CD4-positive, alpha-beta T cell (primary cell): ENCODE measurements at regions not wholly inside any gene's neighbourhood (a gene's known extent, or its start where the extent isn't known, plus 50 kb on each side); places are given as distances from the start of the nearest gene placed in this dataset.
"Not testable (repeated sequence)": the region's sequence is repeated elsewhere in the genome, so short reads cannot be mapped to it uniquely, and the experiment has no call there.

Source experiments
- ATAC-seq: fragments of 200-7000 bp; cut with Tn5 transposase; one replicate; pipeline ENCODE4 v1.10.0; 2022; ENCODE audit warnings: mild to moderate bottlenecking; ENCODE audit not compliant: poor library complexity
- CTCF ChIA-PET: fragments of 350-600 bp; sonication (Branson Sonifier 250); formaldehyde crosslinking; loops from one replicate; lab custom pipeline; 2021; ENCODE audit warnings: antibody characterized with exemption, inconsistent platforms; lab: Charles Lee
- POLR2A ChIA-PET: fragments of 350-600 bp; sonication (Branson Sonifier 250); formaldehyde crosslinking; loops from one replicate; lab custom pipeline; 2021; ENCODE audit warnings: antibody characterized with exemption, inconsistent platforms; lab: Charles Lee
- DNase-seq, 14 experiments: peaks; one replicate each; pipeline ENCODE4 v3.0.0-alpha.2; 2013 to 2020; ENCODE audit warnings: mixed read lengths in 2 of 14
- H3K27ac ChIP-seq, 2 donors: one replicate each; pipeline versions ENCODE4 v1.5.1 to v1.7.0; 2013; ENCODE audit warnings: low read length in 2 of 2, low read depth in 1 of 2, mild to moderate bottlenecking in 1 of 2
- H3K27me3 ChIP-seq, 2 experiments: 1 replicate in 1 of 2; 2 replicates in 1 of 2; pipeline versions ENCODE4 v1.6.1 to v1.7.0; 2013; ENCODE audit warnings: low read length in 2 of 2, control low read depth in 1 of 2, mild to moderate bottlenecking in 1 of 2, moderate library complexity in 1 of 2; ENCODE audit not compliant: insufficient read depth in 2 of 2, control insufficient read depth in 1 of 2
- H3K36me3 ChIP-seq: one replicate; pipeline ENCODE4 v1.6.1; 2013; ENCODE audit warnings: low read length, control low read depth; ENCODE audit not compliant: insufficient read depth
- H3K4me1 ChIP-seq: one replicate; pipeline ENCODE4 v1.6.1; 2013; ENCODE audit warnings: low read length, control low read depth; ENCODE audit not compliant: insufficient read depth
- H3K4me3 ChIP-seq: one replicate; pipeline ENCODE4 v1.5.1; 2013; ENCODE audit warnings: mild to moderate bottlenecking, low read length, moderate library complexity
- H3K9me3 ChIP-seq, 2 experiments: 1 replicate in 1 of 2; 2 replicates in 1 of 2; pipeline versions ENCODE4 v1.6.1 to v1.7.0; 2013; ENCODE audit warnings: low read length in 2 of 2, mild to moderate bottlenecking in 2 of 2, control low read depth in 1 of 2, moderate library complexity in 1 of 2; ENCODE audit not compliant: control insufficient read depth in 1 of 2, insufficient read depth in 1 of 2
- H3K27ac Mint-ChIP-seq: one replicate; pipeline ENCODE4 v1.8.0; 2020; ENCODE audit warnings: mixed read lengths
- H3K27me3 Mint-ChIP-seq: one replicate; pipeline ENCODE4 v1.8.0; 2021; ENCODE audit warnings: mixed read lengths
- H3K36me3 Mint-ChIP-seq: one replicate; pipeline ENCODE4 v1.8.0; 2021; ENCODE audit warnings: low read depth, mixed read lengths
- H3K4me1 Mint-ChIP-seq: one replicate; pipeline ENCODE4 v1.8.0; 2021; ENCODE audit warnings: low read depth, mixed read lengths
- H3K4me3 Mint-ChIP-seq: one replicate; pipeline ENCODE4 v1.8.0; 2020; ENCODE audit warnings: mild to moderate bottlenecking, mixed read lengths
- H3K9me3 Mint-ChIP-seq: one replicate; pipeline ENCODE4 v1.8.0; 2020; ENCODE audit warnings: mixed read lengths
- intact Hi-C, 2 experiments: fragments of 100-400 bp; cut with DNase I in 1 of 2; cut with micrococcal nuclease in 1 of 2; formaldehyde crosslinking; loops; one replicate each; pipeline versions ENCODE4 v1.15.1 to v1.9.0; 2023 to 2025; cut with DNase I, micrococcal nuclease
- TF ChIP-seq, protein P1 (sequence below): fragments of 200-600 bp; IDR thresholded peaks from one replicate; pipeline ENCODE4 v1.8.0; 2022; ENCODE audit warnings: antibody characterized with exemption, mild to moderate bottlenecking

DNA sequence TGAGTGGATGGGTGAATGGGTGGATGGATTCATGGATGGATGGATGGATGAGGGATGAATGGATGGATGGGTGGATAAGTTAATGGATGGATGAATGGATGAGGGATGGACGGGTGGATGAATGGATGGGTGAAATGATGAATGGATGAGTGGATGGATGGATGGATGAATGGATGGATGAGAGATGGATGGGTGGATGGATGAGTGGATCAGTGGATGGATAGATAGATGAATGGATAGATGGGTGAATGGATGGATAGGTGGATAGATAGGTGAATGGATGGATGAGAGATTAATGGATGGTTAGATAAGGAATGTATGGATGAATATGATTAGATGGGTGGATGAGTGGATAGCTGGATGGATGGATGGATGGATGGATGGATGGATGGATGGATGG lies 313.5 kb downstream of the NPHP4 start:
- no peaks in the 10 kb centered on the region for H3K4me1 Mint-ChIP-seq
- no peak overlapping the region for H3K27ac Mint-ChIP-seq
- peaks cover 3 to 12% of the 10 kb centered on the region in 2 experiments for H3K27me3 ChIP-seq
- H3K36me3 Mint-ChIP-seq: no peaks in the 10 kb centered on the region
- peaks cover 9% of the 10 kb centered on the region for H3K9me3 Mint-ChIP-seq
- TF ChIP-seq, protein P1, sequence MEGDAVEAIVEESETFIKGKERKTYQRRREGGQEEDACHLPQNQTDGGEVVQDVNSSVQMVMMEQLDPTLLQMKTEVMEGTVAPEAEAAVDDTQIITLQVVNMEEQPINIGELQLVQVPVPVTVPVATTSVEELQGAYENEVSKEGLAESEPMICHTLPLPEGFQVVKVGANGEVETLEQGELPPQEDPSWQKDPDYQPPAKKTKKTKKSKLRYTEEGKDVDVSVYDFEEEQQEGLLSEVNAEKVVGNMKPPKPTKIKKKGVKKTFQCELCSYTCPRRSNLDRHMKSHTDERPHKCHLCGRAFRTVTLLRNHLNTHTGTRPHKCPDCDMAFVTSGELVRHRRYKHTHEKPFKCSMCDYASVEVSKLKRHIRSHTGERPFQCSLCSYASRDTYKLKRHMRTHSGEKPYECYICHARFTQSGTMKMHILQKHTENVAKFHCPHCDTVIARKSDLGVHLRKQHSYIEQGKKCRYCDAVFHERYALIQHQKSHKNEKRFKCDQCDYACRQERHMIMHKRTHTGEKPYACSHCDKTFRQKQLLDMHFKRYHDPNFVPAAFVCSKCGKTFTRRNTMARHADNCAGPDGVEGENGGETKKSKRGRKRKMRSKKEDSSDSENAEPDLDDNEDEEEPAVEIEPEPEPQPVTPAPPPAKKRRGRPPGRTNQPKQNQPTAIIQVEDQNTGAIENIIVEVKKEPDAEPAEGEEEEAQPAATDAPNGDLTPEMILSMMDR: no peak
- POLR2A ChIA-PET: no interaction called here
- intact Hi-C loops: no loop called here
- DNase-seq (no peak), ATAC-seq (no peak)
- H3K27me3 Mint-ChIP-seq: peaks cover 23% of the 10 kb centered on the region
- no peak overlapping the region for H3K4me3 Mint-ChIP-seq
- H3K4me3 ChIP-seq: no peak overlapping the region
- H3K36me3 ChIP-seq: no peaks in the 10 kb centered on the region
- no peak overlapping the region for H3K27ac ChIP-seq
- H3K4me1 ChIP-seq: no peaks in the 10 kb centered on the region
- CTCF ChIA-PET: no interaction called here
- H3K9me3 ChIP-seq: peaks cover 0 to 4% of the 10 kb centered on the region in 2 experiments

DNA sequence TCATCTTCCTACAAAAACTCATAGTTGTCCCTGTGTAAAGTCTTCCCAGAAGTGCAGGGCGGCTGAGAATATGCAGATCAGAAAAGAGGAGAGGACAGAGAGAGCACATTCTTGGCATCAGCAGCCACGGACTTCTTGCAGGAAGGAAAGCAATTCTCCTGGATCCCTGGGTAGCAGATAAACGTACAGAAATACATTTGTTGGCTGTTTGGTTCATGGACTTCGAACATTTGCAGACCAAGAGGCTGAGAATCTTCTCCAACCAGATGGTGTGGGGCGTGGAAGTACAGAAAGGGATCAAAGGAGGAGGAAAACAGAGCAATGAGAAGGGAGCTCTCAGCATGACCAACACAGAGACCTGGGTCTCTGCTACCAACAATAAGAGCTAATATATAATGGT lies 319.9 kb downstream of the NPHP4 start:
- CTCF ChIA-PET, H3K4me3 ChIP-seq, H3K4me1 ChIP-seq, H3K36me3 ChIP-seq, H3K27ac ChIP-seq, H3K36me3 Mint-ChIP-seq, H3K4me3 Mint-ChIP-seq, H3K27me3 Mint-ChIP-seq, POLR2A ChIA-PET, H3K4me1 Mint-ChIP-seq, H3K27me3 ChIP-seq, ATAC-seq, H3K27ac Mint-ChIP-seq, intact Hi-C loops, DNase-seq: not testable (repeated sequence)
- peaks cover 12% of the 10 kb centered on the region for H3K9me3 Mint-ChIP-seq
- peaks cover 0 to 28% of the 10 kb centered on the region in 2 experiments for H3K9me3 ChIP-seq

DNA sequence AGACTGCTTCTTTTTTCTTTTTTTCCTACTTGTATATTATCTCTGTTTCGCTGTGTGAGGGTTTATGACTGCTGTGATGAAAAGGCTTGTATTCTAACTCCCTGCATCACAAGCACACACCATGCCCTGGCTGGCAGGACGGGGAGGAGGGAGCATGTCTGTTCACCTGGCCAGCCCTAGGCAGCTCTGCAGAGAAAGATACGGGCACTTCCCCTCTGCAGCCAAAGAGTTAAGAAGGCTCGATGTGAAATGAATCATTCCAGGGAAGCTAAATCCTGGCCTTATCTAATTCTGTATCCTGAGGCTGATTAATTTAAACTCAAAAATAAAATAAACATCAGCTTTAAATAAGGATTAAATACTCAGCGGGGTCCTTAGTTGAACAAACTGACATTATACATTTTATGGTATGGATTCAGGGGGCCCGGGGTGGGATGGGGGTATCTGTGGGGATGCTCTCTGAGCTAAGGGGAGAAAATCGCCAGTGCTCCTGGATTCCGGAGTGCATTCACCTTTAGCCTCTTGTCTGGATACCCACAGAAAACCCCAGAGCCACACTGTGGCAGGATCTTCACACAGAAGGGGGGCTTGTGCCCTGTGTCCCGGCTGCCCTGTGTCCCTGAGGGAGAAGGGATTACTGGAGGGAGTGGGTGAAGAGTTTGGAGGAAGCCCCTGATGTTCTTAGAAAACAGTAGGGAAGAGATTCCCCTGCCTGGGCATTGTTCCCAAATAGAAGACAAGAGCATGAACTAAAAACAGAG lies 321.5 kb downstream of the NPHP4 start:
- Mint-ChIP-seq H3K4me1 (peaks cover 12% of the 10 kb centered on the region), H3K27ac (no peak overlapping the region), H3K4me3 (no peak overlapping the region), H3K9me3 (peaks cover 12% of the 10 kb centered on the region), H3K27me3 (peaks cover 5% of the 10 kb centered on the region), H3K36me3 (no peaks in the 10 kb centered on the region)
- Histone ChIP-seq H3K4me1 (peaks cover 20% of the 10 kb centered on the region), H3K4me3 (no peak overlapping the region), H3K27ac (no peak overlapping the region), H3K27me3 (no peaks in the 10 kb centered on the region), H3K36me3 (no peaks in the 10 kb centered on the region), H3K9me3 (peaks cover 0 to 31% of the 10 kb centered on the region in 2 experiments)
- CTCF ChIA-PET: no interaction called here
- POLR2A ChIA-PET: no interaction called here
- intact Hi-C loops: no loop called here
- DNase-seq: no peak
- no peak for ATAC-seq
- TF ChIP-seq, protein P1: no peak
